ENCODE measurements at regions not wholly inside any gene's neighbourhood (a gene's known extent, or its start where the extent isn't known, plus 50 kb on each side); places are given as distances from the start of the nearest gene placed in this dataset.

DNA sequence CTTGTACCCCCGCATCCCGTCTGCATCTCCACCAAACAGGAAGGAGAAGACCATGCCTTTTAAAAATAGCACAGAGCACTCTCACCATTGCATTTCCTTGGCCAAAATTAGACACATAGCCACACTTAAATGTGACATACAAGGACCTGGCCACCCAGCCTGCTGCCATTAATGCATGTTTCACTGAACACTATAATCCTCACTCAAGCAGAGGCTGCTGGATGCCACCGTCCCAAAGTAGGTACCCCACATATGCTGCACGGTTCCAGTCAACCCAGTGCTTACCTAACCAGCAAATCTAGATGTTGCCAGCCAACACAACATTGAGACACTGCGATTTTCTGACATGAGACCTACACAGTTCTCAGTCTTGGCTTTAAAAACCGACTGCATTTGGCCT, 107.7 kb downstream of the ADSS2 start (continued):
- TF ChIP-seq ZSCAN18 (CRISPR knock-in tag; IDR thresholded peaks at IDR 0.05) = no peak
- TF ChIP-seq, protein P1, sequence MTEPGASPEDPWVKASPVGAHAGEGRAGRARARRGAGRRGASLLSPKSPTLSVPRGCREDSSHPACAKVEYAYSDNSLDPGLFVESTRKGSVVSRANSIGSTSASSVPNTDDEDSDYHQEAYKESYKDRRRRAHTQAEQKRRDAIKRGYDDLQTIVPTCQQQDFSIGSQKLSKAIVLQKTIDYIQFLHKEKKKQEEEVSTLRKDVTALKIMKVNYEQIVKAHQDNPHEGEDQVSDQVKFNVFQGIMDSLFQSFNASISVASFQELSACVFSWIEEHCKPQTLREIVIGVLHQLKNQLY (CRISPR knock-in tag; IDR thresholded peaks at IDR 0.05) = no peak
- TF ChIP-seq ZNF121 (CRISPR knock-in tag; IDR thresholded peaks at IDR 0.05) = no peak
- no peak for TF ChIP-seq JUN (CRISPR knock-in tag; IDR thresholded peaks at IDR 0.05)
- TF ChIP-seq CBFB (CRISPR knock-in tag; IDR thresholded peaks at IDR 0.05; ENCODE audit: low read depth) = no peak

GRCh38 chr1:244346972-244347618, 104.6 kb downstream of the ADSS2 start:
- Mint-ChIP-seq H3K4me3 (no peak overlapping the region), H3K9me3 (peaks cover 3% of the 10 kb centered on the region; the same call in 1 of the 2 replicates), H3K36me3 (no peaks in the 10 kb centered on the region), H3K4me1 (peaks cover 42% of the 10 kb centered on the region), H3K27me3 (ENCODE audit: low read depth) (no peaks in the 10 kb centered on the region; the same call in 1 of the 2 replicates), H3K27ac (peak overlapping the region; percentile 10; the same call in 1 of the 2 replicates)
- no peak for DNase-seq (ENCODE audit: low spot score)
- TF ChIP-seq ZNF671 (CRISPR knock-in tag; IDR thresholded peaks at IDR 0.05) (no peak), MXD4 (CRISPR knock-in tag; IDR thresholded peaks at IDR 0.05; ENCODE audit: borderline replicate concordance) (no peak), JUN (CRISPR knock-in tag; IDR thresholded peaks at IDR 0.05) (no peak), NR3C1 (CRISPR knock-in tag; conservative IDR thresholded peaks at IDR 0.05; ENCODE audit: low read depth) (no peak), NFATC4 (CRISPR knock-in tag; IDR thresholded peaks at IDR 0.05) (no peak), ERG (CRISPR knock-in tag; IDR thresholded peaks at IDR 0.05) (no peak), KAT7 (CRISPR knock-in tag; IDR thresholded peaks at IDR 0.05; ENCODE audit: borderline replicate concordance) (no peak), E2F5 (CRISPR knock-in tag; IDR thresholded peaks at IDR 0.05) (no peak), ATF6 (CRISPR knock-in tag; IDR thresholded peaks at IDR 0.05) (no peak), CREB1 (CRISPR knock-in tag; IDR thresholded peaks at IDR 0.05) (no peak)
- TF ChIP-seq, protein P2, sequence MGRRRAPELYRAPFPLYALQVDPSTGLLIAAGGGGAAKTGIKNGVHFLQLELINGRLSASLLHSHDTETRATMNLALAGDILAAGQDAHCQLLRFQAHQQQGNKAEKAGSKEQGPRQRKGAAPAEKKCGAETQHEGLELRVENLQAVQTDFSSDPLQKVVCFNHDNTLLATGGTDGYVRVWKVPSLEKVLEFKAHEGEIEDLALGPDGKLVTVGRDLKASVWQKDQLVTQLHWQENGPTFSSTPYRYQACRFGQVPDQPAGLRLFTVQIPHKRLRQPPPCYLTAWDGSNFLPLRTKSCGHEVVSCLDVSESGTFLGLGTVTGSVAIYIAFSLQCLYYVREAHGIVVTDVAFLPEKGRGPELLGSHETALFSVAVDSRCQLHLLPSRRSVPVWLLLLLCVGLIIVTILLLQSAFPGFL (CRISPR knock-in tag; IDR thresholded peaks at IDR 0.05; ENCODE audit: borderline replicate concordance) = no peak
- ChIA-PET POLR2A (no interaction called here), CTCF (no interaction called here)
- no peak for ATAC-seq

GRCh38 chr1:244347942-244348341, 103.8 kb downstream of the ADSS2 start:
- ChIA-PET CTCF (no interaction called here), POLR2A (no interaction called here)
- H3K36me3 Mint-ChIP-seq = no peaks in the 10 kb centered on the region
- peaks cover 44% of the 10 kb centered on the region for H3K4me1 Mint-ChIP-seq
- no peaks in the 10 kb centered on the region; the same call in 1 of the 2 replicates for H3K27me3 Mint-ChIP-seq (ENCODE audit: low read depth)
- ATAC-seq = no peak
- no peak overlapping the region for H3K4me3 Mint-ChIP-seq
- no peak overlapping the region for H3K27ac Mint-ChIP-seq
- H3K9me3 Mint-ChIP-seq = peaks cover 3% of the 10 kb centered on the region; the same call in 1 of the 2 replicates
- no peak for DNase-seq (ENCODE audit: low spot score)
- TF ChIP-seq ZNF232 (CRISPR knock-in tag; IDR thresholded peaks at IDR 0.05) = no peak
- TF ChIP-seq TCF7 (CRISPR knock-in tag; IDR thresholded peaks at IDR 0.05; ENCODE audit: low read depth) = no peak
- no peak for TF ChIP-seq KAT7 (CRISPR knock-in tag; IDR thresholded peaks at IDR 0.05; ENCODE audit: borderline replicate concordance)
- no peak for TF ChIP-seq MXD4 (CRISPR knock-in tag; IDR thresholded peaks at IDR 0.05; ENCODE audit: borderline replicate concordance)
- no peak for TF ChIP-seq ZNF263 (CRISPR knock-in tag; IDR thresholded peaks at IDR 0.05; ENCODE audit: low read depth)
- no peak for TF ChIP-seq EMX1 (CRISPR knock-in tag; IDR thresholded peaks at IDR 0.05)
- TF ChIP-seq ZBTB43 (CRISPR knock-in tag; IDR thresholded peaks at IDR 0.05) = no peak
- no peak for TF ChIP-seq TEAD1 (CRISPR knock-in tag; IDR thresholded peaks at IDR 0.05)
- TF ChIP-seq, protein P3, sequence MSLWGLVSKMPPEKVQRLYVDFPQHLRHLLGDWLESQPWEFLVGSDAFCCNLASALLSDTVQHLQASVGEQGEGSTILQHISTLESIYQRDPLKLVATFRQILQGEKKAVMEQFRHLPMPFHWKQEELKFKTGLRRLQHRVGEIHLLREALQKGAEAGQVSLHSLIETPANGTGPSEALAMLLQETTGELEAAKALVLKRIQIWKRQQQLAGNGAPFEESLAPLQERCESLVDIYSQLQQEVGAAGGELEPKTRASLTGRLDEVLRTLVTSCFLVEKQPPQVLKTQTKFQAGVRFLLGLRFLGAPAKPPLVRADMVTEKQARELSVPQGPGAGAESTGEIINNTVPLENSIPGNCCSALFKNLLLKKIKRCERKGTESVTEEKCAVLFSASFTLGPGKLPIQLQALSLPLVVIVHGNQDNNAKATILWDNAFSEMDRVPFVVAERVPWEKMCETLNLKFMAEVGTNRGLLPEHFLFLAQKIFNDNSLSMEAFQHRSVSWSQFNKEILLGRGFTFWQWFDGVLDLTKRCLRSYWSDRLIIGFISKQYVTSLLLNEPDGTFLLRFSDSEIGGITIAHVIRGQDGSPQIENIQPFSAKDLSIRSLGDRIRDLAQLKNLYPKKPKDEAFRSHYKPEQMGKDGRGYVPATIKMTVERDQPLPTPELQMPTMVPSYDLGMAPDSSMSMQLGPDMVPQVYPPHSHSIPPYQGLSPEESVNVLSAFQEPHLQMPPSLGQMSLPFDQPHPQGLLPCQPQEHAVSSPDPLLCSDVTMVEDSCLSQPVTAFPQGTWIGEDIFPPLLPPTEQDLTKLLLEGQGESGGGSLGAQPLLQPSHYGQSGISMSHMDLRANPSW (CRISPR knock-in tag; conservative IDR thresholded peaks at IDR 0.05; ENCODE audit: low read depth) = no peak
